PC-3 (cell line): ENCODE measurements at regions not wholly inside any gene's neighbourhood (a gene's known extent, or its start where the extent isn't known, plus 50 kb on each side); places are given as distances from the start of the nearest gene placed in this dataset.

ENCODE experiments used
- ATAC-seq: fragments of 200-7000 bp; cut with Tn5 transposase; 2 replicates; pipeline ENCODE4 v1.9.1; 2020; ENCODE audit warnings: mild to moderate bottlenecking, moderate library complexity
- BruUV-seq: library from RNA; stranded (reverse); fragments of 400-500 nt; replicated peaks from 2 replicates; lab custom pipeline; 2021; lab: Mats Ljungman, UMichigan
- CTCF ChIA-PET: fragments of 300-600 bp; sonication (Branson Sonifier 250); formaldehyde crosslinking; loops from one replicate; lab custom pipeline; 2022; ENCODE audit warnings: antibody characterized with exemption; lab: Charles Lee
- POLR2A ChIA-PET: fragments of 300-600 bp; sonication (Branson Sonifier 250); formaldehyde crosslinking; loops from one replicate; lab custom pipeline; 2022; ENCODE audit warnings: antibody characterized with exemption; ENCODE audit not compliant: unreplicated experiment; lab: Charles Lee
- DNase-seq: peaks from one replicate; pipeline ENCODE4 v3.0.0-alpha.2; 2015
- H2AFZ ChIP-seq: fragments of 300-600 bp; sonication (generic); 2 replicates; pipeline ENCODE4 v1.6.0; 2016; ENCODE audit warnings: antibody characterized with exemption, low read length
- H3F3A ChIP-seq: fragments of 300-600 bp; sonication (generic); one replicate; pipeline ENCODE4 v1.6.0; 2017; ENCODE audit warnings: antibody characterized with exemption, low read length, control low read depth, mild to moderate bottlenecking; ENCODE audit not compliant: unreplicated experiment
- H3K27ac ChIP-seq: fragments of 300-600 bp; sonication (generic); 2 replicates; pipeline ENCODE4 v1.5.1; 2016; ENCODE audit warnings: mild to moderate bottlenecking, low read length
- H3K27me3 ChIP-seq: fragments of 300-600 bp; sonication (generic); 2 replicates; pipeline ENCODE4 v1.6.1; 2016; ENCODE audit warnings: low read length, mixed read lengths
- H3K36me3 ChIP-seq: fragments of 300-600 bp; sonication (generic); 2 replicates; pipeline ENCODE4 v1.6.1; 2016; ENCODE audit warnings: low read depth, mixed run types, low read length, mixed read lengths
- H3K4me1 ChIP-seq: fragments of 300-600 bp; sonication (generic); 2 replicates; pipeline ENCODE4 v1.5.1; 2016; ENCODE audit warnings: low read length; ENCODE audit not compliant: insufficient read depth
- H3K4me2 ChIP-seq: fragments of 300-600 bp; sonication (generic); 2 replicates; pipeline ENCODE4 v1.6.0; 2016; ENCODE audit warnings: low read length
- H3K4me3 ChIP-seq: fragments of 300-600 bp; sonication (generic); 2 replicates; pipeline ENCODE4 v1.5.1; 2016; ENCODE audit warnings: mild to moderate bottlenecking, low read length, mixed read lengths
- H3K79me2 ChIP-seq: fragments of 300-600 bp; sonication (generic); 2 replicates; pipeline ENCODE4 v1.6.1; 2017; ENCODE audit warnings: low read length, mixed read lengths
- H3K9ac ChIP-seq: fragments of 300-600 bp; sonication (generic); 2 replicates; pipeline ENCODE4 v1.6.0; 2016; ENCODE audit warnings: mild to moderate bottlenecking, low read length
- H3K9me2 ChIP-seq: fragments of 300-600 bp; sonication (generic); replicated peaks from 2 replicates; pipeline ENCODE4 v1.6.1; 2016; ENCODE audit warnings: mixed run types, low read length, mixed read lengths
- H3K9me3 ChIP-seq: fragments of 300-600 bp; sonication (generic); 2 replicates; pipeline ENCODE4 v1.6.1; 2016; ENCODE audit warnings: low read length, mixed read lengths
- H4K20me1 ChIP-seq: fragments of 300-600 bp; sonication (generic); 2 replicates; pipeline ENCODE4 v1.6.1; 2016; ENCODE audit warnings: low read length, mixed read lengths
- EZH2 ChIP-seq: fragments of 300-600 bp; sonication (generic); IDR thresholded peaks from one replicate; pipeline ENCODE4 v1.6.1; 2017; ENCODE audit warnings: antibody characterized with exemption, mild to moderate bottlenecking, low read length; ENCODE audit not compliant: unreplicated experiment
- EZH2phosphoT487 ChIP-seq: fragments of 300-600 bp; sonication (generic); IDR thresholded peaks from 2 replicates; pipeline ENCODE4 v1.6.1; 2018; ENCODE audit warnings: mild to moderate bottlenecking, antibody characterized with exemption, low read length, borderline replicate concordance
- intact Hi-C: fragments of 100-400 bp; cut with micrococcal nuclease; formaldehyde crosslinking; loops from 2 replicates; pipeline ENCODE4 v1.9.0; 2023
- TF ChIP-seq, protein P1 (sequence below): fragments of 300-600 bp; sonication (generic); conservative IDR thresholded peaks from 2 replicates; pipeline ENCODE4 v1.5.1; 2017; ENCODE audit warnings: antibody characterized with exemption, low read depth, mild to moderate bottlenecking, low read length

- ChIA-PET POLR2A (no interaction called here), CTCF (no interaction called here)
These were observed 174.5 kb downstream of the CDC5L start for GRCh38 chr6:44561832-44562665.

DNA sequence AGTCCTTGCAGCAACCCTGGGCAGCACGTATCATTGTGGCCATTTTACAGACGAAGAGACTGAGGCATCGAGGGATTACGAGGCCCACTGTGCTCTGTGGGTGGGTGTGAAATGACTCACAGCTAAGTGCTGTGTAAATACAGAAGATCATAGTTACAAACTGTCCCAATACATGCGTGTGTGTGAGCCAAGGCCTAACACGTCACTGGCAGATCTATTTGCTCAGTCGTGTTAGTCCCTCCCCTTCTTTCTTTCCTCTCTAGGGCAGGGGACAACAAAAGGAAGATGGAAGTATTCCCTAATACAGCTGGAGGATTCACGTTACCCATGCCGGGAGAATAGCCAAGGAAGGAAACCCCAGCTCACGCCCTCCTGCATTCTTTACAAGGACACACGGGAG, 175.9 kb downstream of the CDC5L start:
- no TSS peak for BruUV-seq
- no peak overlapping the region for H2AFZ ChIP-seq
- no peak overlapping the region for H3K27ac ChIP-seq
- TF ChIP-seq, protein P1, sequence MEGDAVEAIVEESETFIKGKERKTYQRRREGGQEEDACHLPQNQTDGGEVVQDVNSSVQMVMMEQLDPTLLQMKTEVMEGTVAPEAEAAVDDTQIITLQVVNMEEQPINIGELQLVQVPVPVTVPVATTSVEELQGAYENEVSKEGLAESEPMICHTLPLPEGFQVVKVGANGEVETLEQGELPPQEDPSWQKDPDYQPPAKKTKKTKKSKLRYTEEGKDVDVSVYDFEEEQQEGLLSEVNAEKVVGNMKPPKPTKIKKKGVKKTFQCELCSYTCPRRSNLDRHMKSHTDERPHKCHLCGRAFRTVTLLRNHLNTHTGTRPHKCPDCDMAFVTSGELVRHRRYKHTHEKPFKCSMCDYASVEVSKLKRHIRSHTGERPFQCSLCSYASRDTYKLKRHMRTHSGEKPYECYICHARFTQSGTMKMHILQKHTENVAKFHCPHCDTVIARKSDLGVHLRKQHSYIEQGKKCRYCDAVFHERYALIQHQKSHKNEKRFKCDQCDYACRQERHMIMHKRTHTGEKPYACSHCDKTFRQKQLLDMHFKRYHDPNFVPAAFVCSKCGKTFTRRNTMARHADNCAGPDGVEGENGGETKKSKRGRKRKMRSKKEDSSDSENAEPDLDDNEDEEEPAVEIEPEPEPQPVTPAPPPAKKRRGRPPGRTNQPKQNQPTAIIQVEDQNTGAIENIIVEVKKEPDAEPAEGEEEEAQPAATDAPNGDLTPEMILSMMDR = no peak
- TF ChIP-seq EZH2 (no peak), EZH2phosphoT487 (no peak)
- H3K9me3 ChIP-seq = no peaks in the 10 kb centered on the region
- no peak overlapping the region for H3K4me3 ChIP-seq
- ChIA-PET CTCF (no interaction called here), POLR2A (no interaction called here)
- H3K27me3 ChIP-seq = no peaks in the 10 kb centered on the region
- no peaks in the 10 kb centered on the region for H4K20me1 ChIP-seq
- no peaks in the 10 kb centered on the region for H3K9me2 ChIP-seq
- no peak overlapping the region for H3K4me2 ChIP-seq
- ATAC-seq (peak; percentile 57), DNase-seq (peak; percentile 16)
- H3F3A ChIP-seq = no peaks in the 10 kb centered on the region
- H3K36me3 ChIP-seq = no peaks in the 10 kb centered on the region
- H3K9ac ChIP-seq = no peak overlapping the region
- intact Hi-C loops = no loop called here
- no peaks in the 10 kb centered on the region for H3K4me1 ChIP-seq
- no peaks in the 10 kb centered on the region for H3K79me2 ChIP-seq

More at GRCh38 chr6:44561832-44562665, 174.5 kb downstream of the CDC5L start:
- H2AFZ ChIP-seq = no peak overlapping the region
- H3K4me2 ChIP-seq = no peak overlapping the region
- H3K27me3 ChIP-seq = no peaks in the 10 kb centered on the region
- no TSS peak for BruUV-seq
- no peak overlapping the region for H3K4me3 ChIP-seq
- DNase-seq (no peak), ATAC-seq (no peak)
- TF ChIP-seq, protein P1 = no peak
- TF ChIP-seq EZH2 = no peak
- TF ChIP-seq EZH2phosphoT487 = no peak
- H3K9ac ChIP-seq = no peak overlapping the region
- intact Hi-C loops = no loop called here
- H3K4me1 ChIP-seq = no peaks in the 10 kb centered on the region
- no peaks in the 10 kb centered on the region for H3K9me2 ChIP-seq
- H3K36me3 ChIP-seq = no peaks in the 10 kb centered on the region
- no peak overlapping the region for H3K27ac ChIP-seq
- no peaks in the 10 kb centered on the region for H3F3A ChIP-seq
- H3K9me3 ChIP-seq = no peaks in the 10 kb centered on the region
- no peaks in the 10 kb centered on the region for H4K20me1 ChIP-seq
- H3K79me2 ChIP-seq = no peaks in the 10 kb centered on the region

GRCh38 chr6:44564906-44565524, 177.5 kb downstream of the CDC5L start:
- no peak for DNase-seq
- Histone ChIP-seq H3K9me3 (no peaks in the 10 kb centered on the region), H3K27me3 (no peaks in the 10 kb centered on the region), H3K27ac (no peak overlapping the region), H3K9me2 (no peaks in the 10 kb centered on the region), H4K20me1 (no peaks in the 10 kb centered on the region), H3K4me3 (no peak overlapping the region), H3F3A (no peaks in the 10 kb centered on the region), H3K36me3 (no peaks in the 10 kb centered on the region), H3K4me2 (no peak overlapping the region), H2AFZ (no peak overlapping the region), H3K4me1 (no peaks in the 10 kb centered on the region), H3K79me2 (no peaks in the 10 kb centered on the region), H3K9ac (no peak overlapping the region)
- ATAC-seq = no peak
- intact Hi-C loops = no loop called here
- BruUV-seq = no TSS peak
- ChIA-PET POLR2A (no interaction called here), CTCF (no interaction called here)
- no peak for TF ChIP-seq EZH2phosphoT487
- TF ChIP-seq, protein P1 = no peak
- TF ChIP-seq EZH2 = no peak
